A673 (cell line): ENCODE measurements at regions not wholly inside any gene's neighbourhood (a gene's known extent, or its start where the extent isn't known, plus 50 kb on each side); places are given as distances from the start of the nearest gene placed in this dataset.

Experiments used
- BruUV-seq: library from RNA; stranded (reverse); fragments of 400-500 nt; replicated peaks from 2 replicates; lab custom pipeline; 2021; lab: Mats Ljungman, UMichigan
- CTCF ChIA-PET: fragments of 300-600 bp; sonication (Branson Sonifier 250); formaldehyde crosslinking; loops from one replicate; lab custom pipeline; 2022; ENCODE audit warnings: antibody characterized with exemption; lab: Charles Lee
- POLR2A ChIA-PET: fragments of 300-600 bp; sonication (Branson Sonifier 250); formaldehyde crosslinking; loops from one replicate; lab custom pipeline; 2022; ENCODE audit warnings: antibody characterized with exemption; ENCODE audit not compliant: low non-redundant PET; lab: Charles Lee
- DNase-seq: peaks from one replicate; pipeline ENCODE4 v3.0.0-alpha.2; 2015; ENCODE audit warnings: low spot score
- H3K27ac ChIP-seq: fragments of 200-600 bp; sonication (generic); 2 replicates; pipeline ENCODE4 v1.5.1; 2016; ENCODE audit warnings: mixed run types, low read depth, mild to moderate bottlenecking, mixed read lengths, antibody characterized with exemption, low read length; ENCODE audit not compliant: poor library complexity, severe bottlenecking
- H3K27me3 ChIP-seq: fragments of 200-600 bp; sonication (generic); replicated peaks from 2 replicates; pipeline ENCODE4 v1.6.1; 2017; ENCODE audit warnings: mixed run types, low read depth, mild to moderate bottlenecking, mixed read lengths, antibody characterized with exemption, low read length; ENCODE audit not compliant: insufficient read depth, poor library complexity
- H3K36me3 ChIP-seq: fragments of 200-600 bp; sonication (generic); 2 replicates; pipeline ENCODE4 v1.6.1; 2016; ENCODE audit warnings: mixed run types, mild to moderate bottlenecking, mixed read lengths, antibody characterized with exemption, low read length; ENCODE audit not compliant: insufficient read depth, poor library complexity, severe bottlenecking
- H3K4me1 ChIP-seq: fragments of 200-600 bp; sonication (generic); 2 replicates; pipeline ENCODE4 v1.6.1; 2017; ENCODE audit warnings: mixed run types, mild to moderate bottlenecking, mixed read lengths, antibody characterized with exemption, low read length; ENCODE audit not compliant: insufficient read depth, poor library complexity, severe bottlenecking
- H3K4me3 ChIP-seq: fragments of 200-600 bp; sonication (generic); 2 replicates; pipeline ENCODE4 v1.5.1; 2016; ENCODE audit warnings: low read depth, mixed run types, mild to moderate bottlenecking, mixed read lengths, low read length; ENCODE audit not compliant: poor library complexity, severe bottlenecking
- H3K9me3 ChIP-seq: fragments of 200-600 bp; sonication (generic); 2 replicates; pipeline ENCODE4 v1.6.1; 2016; ENCODE audit warnings: mixed run types, low read depth, mild to moderate bottlenecking, mixed read lengths, antibody characterized with exemption, low read length; ENCODE audit not compliant: poor library complexity, severe bottlenecking
- CTCF ChIP-seq: fragments of 300-800, 200-600 bp; sonication (generic); conservative IDR thresholded peaks from 2 replicates; pipeline ENCODE4 v1.5.1; 2017; ENCODE audit warnings: low read depth, mild to moderate bottlenecking, antibody characterized with exemption, low read length, moderate library complexity, mixed read lengths
- EZH2 ChIP-seq: fragments of 200-600 bp; sonication (generic); IDR thresholded peaks from 2 replicates; pipeline ENCODE4 v1.6.1; 2017; ENCODE audit warnings: borderline replicate concordance, low read depth, mild to moderate bottlenecking, mixed read lengths, antibody characterized with exemption, low read length; ENCODE audit not compliant: poor library complexity, severe bottlenecking
- intact Hi-C: fragments of 100-400 bp; cut with micrococcal nuclease; formaldehyde crosslinking; loops from one replicate; pipeline ENCODE4 v1.10.0; 2022; ENCODE audit not compliant: unreplicated experiment

- Histone ChIP-seq H3K36me3 (no peaks in the 10 kb centered on the region), H3K4me3 (no peak overlapping the region), H3K9me3 (no peaks in the 10 kb centered on the region), H3K27ac (no peak overlapping the region), H3K27me3 (no peaks in the 10 kb centered on the region), H3K4me1 (peaks cover 23% of the 10 kb centered on the region)
- BruUV-seq, result no TSS peak
- no peak for TF ChIP-seq CTCF
- no peak for TF ChIP-seq EZH2
- ChIA-PET CTCF (no interaction called here), POLR2A (no interaction called here)
- DNase-seq, result no peak
- intact Hi-C loops, result no loop called here
Observed at GRCh38 chr6:18752278-18753068, 365.3 kb downstream of the RNF144B start.

GRCh38 chr6:18753076-18753475, 365.9 kb downstream of the RNF144B start:
- intact Hi-C loops, result no loop called here
- POLR2A ChIA-PET, result no interaction called here
- H3K9me3 ChIP-seq, result no peaks in the 10 kb centered on the region
- TF ChIP-seq EZH2 (no peak), CTCF (no peak)
- H3K4me1 ChIP-seq, result peaks cover 16% of the 10 kb centered on the region
- H3K36me3 ChIP-seq, result no peaks in the 10 kb centered on the region
- no peak for DNase-seq
- BruUV-seq, result no TSS peak
- no peak overlapping the region for H3K4me3 ChIP-seq
- no peak overlapping the region for H3K27ac ChIP-seq
- CTCF ChIA-PET, result no interaction called here
- H3K27me3 ChIP-seq, result no peaks in the 10 kb centered on the region

GRCh38 chr6:18763086-18763485, 375.9 kb downstream of the RNF144B start:
- Histone ChIP-seq H3K27ac (no peak overlapping the region), H3K4me3 (no peak overlapping the region), H3K9me3 (no peaks in the 10 kb centered on the region), H3K27me3 (no peaks in the 10 kb centered on the region), H3K4me1 (no peaks in the 10 kb centered on the region), H3K36me3 (no peaks in the 10 kb centered on the region)
- ChIA-PET CTCF (no interaction called here), POLR2A (no interaction called here)
- DNase-seq, result no peak
- TF ChIP-seq CTCF, result no peak
- no peak for TF ChIP-seq EZH2
- BruUV-seq, result no TSS peak
- intact Hi-C loops, result no loop called here
